ENCODE measurements at regions not wholly inside any gene's neighbourhood (a gene's known extent, or its start where the extent isn't known, plus 50 kb on each side); places are given as distances from the start of the nearest gene placed in this dataset.

- Histone ChIP-seq H3K27me3 (ENCODE audit: insufficient read depth, low read length) (no peaks in the 10 kb centered on the region), H3K27ac (ENCODE audit: insufficient read length, low read depth, low read length) (no peak overlapping the region), H3K4ac (ENCODE audit: low read depth, low read length) (no peak overlapping the region), H2BK5ac (ENCODE audit: insufficient read length, low read length) (no peak overlapping the region), H4K8ac (replicated peaks; ENCODE audit: insufficient read length, low read depth, low read length) (no peak overlapping the region), H3K56ac (ENCODE audit: insufficient read length, low read depth, low read length) (no peak overlapping the region), H3T11ph (ENCODE audit: low read length) (no peak overlapping the region), H2BK15ac (ENCODE audit: low read depth, low read length) (no peak overlapping the region), H3K18ac (ENCODE audit: insufficient read length, low read depth, low read length) (no peak overlapping the region), H3K23me2 (ENCODE audit: insufficient read length, low read depth, low read length, poor library complexity, severe bottlenecking) (no peaks in the 10 kb centered on the region), H2BK12ac (ENCODE audit: insufficient read length, low read depth, low read length) (no peak overlapping the region), H3K9ac (ENCODE audit: extremely low read depth, insufficient read length, low read length) (no peak overlapping the region), H3K79me2 (ENCODE audit: insufficient read depth, low read length) (no peaks in the 10 kb centered on the region), H3K4me1 (ENCODE audit: insufficient read depth, low read length) (no peaks in the 10 kb centered on the region), H3K79me1 (ENCODE audit: insufficient read depth, low read depth, low read length, poor library complexity, severe bottlenecking) (no peaks in the 10 kb centered on the region), H2BK20ac (ENCODE audit: low read depth, low read length, poor library complexity, severe bottlenecking) (no peak overlapping the region), H4K91ac (ENCODE audit: insufficient read length, low read depth, low read length) (no peak overlapping the region), H3K14ac (ENCODE audit: insufficient read depth, low read length) (no peak overlapping the region), H2AK5ac (ENCODE audit: insufficient read length, low read length) (no peak overlapping the region), H4K20me1 (ENCODE audit: control insufficient read depth, insufficient read depth, insufficient read length) (no peaks in the 10 kb centered on the region), H3K4me2 (ENCODE audit: insufficient read depth, insufficient read length, low read length) (no peak overlapping the region), H2BK120ac (ENCODE audit: low read depth, low read length, poor library complexity, severe bottlenecking) (no peak overlapping the region), H3K23ac (ENCODE audit: insufficient read length, low read depth, low read length) (no peak overlapping the region), H4K5ac (ENCODE audit: insufficient read length, low read depth, low read length) (no peak overlapping the region), H3K9me3 (ENCODE audit: control insufficient read depth, low read depth, low read length) (no peaks in the 10 kb centered on the region), H2AFZ (ENCODE audit: low read length) (no peak overlapping the region)
- TF ChIP-seq CTCF (conservative IDR thresholded peaks at IDR 0.05) = no peak
- no peaks in the 10 kb centered on the region for H3K27me3 Mint-ChIP-seq (ENCODE audit: low read depth)
- WGBS (ENCODE audit: extremely low coverage, insufficient read length, low lambda C conversion rate) = no CpG with 5 or more reads among the region's 1 CpG
- H3K9me3 Mint-ChIP-seq = peaks cover 3 to 9% of the 10 kb centered on the region in 2 experiments; a peak in 4 of 5 replicates
- no peaks in the 10 kb centered on the region; a peak in 1 of 7 replicates for H3K36me3 Mint-ChIP-seq (ENCODE audit: insufficient read depth in 1 of 3, low read depth in 3 of 3)
- no peak overlapping the region for H3K4me3 Mint-ChIP-seq
- no peak for DNase-seq
- peaks cover 9 to 12% of the 10 kb centered on the region in 2 experiments for H3K4me1 Mint-ChIP-seq
- H3K27ac Mint-ChIP-seq = no peak overlapping the region
These were observed 253.8 kb upstream of the DAB2 start for GRCh38 chr5:39678534-39678933.

Measured in H9 (cell line).